WTC11 (cell line): ENCODE measurements at regions not wholly inside any gene's neighbourhood (a gene's known extent, or its start where the extent isn't known, plus 50 kb on each side); places are given as distances from the start of the nearest gene placed in this dataset.

Experiments used
- CREB1 ChIP-seq: sonication (generic); formaldehyde crosslinking; IDR thresholded peaks from 2 replicates; pipeline ENCODE4 v1.8.0; 2023; ENCODE audit warnings: mild to moderate bottlenecking, missing genetic modification reagents
- CTCF ChIP-seq: fragments of 200-600 bp; IDR thresholded peaks from 2 replicates; pipeline ENCODE4 v1.8.0; 2022; ENCODE audit warnings: antibody characterized with exemption
- MAX ChIP-seq: sonication (generic); formaldehyde crosslinking; IDR thresholded peaks from 2 replicates; pipeline ENCODE4 v1.8.0; 2022; ENCODE audit warnings: mild to moderate bottlenecking, missing genetic modification reagents
- NFYB ChIP-seq: sonication (generic); formaldehyde crosslinking; conservative IDR thresholded peaks from 2 replicates; pipeline ENCODE4 v1.8.0; 2022; ENCODE audit warnings: low read depth, missing genetic modification reagents
- SP1 ChIP-seq: sonication (generic); formaldehyde crosslinking; conservative IDR thresholded peaks from 2 replicates; pipeline ENCODE4 v1.8.1; 2022; ENCODE audit warnings: missing genetic modification reagents
- ZNF121 ChIP-seq: sonication (generic); formaldehyde crosslinking; IDR thresholded peaks from 2 replicates; pipeline ENCODE4 v1.8.0; 2023; ENCODE audit warnings: missing genetic modification reagents
- ZNF263 ChIP-seq: sonication (generic); formaldehyde crosslinking; IDR thresholded peaks from 2 replicates; pipeline ENCODE4 v1.8.1; 2022; ENCODE audit warnings: low read depth, mild to moderate bottlenecking, moderate library complexity, missing genetic modification reagents
- ZNF317 ChIP-seq: sonication (generic); formaldehyde crosslinking; IDR thresholded peaks from 2 replicates; pipeline ENCODE4 v1.8.1; 2023; ENCODE audit warnings: low read depth, mild to moderate bottlenecking, moderate library complexity, missing genetic modification reagents, borderline replicate concordance
- ZSCAN18 ChIP-seq: fragments of 250-450 bp; sonication (Bioruptor Pico); IDR thresholded peaks from 2 replicates; pipeline ENCODE4 v2.1.2; 2022; ENCODE audit warnings: mild to moderate bottlenecking, moderate library complexity
- TF ChIP-seq, protein P1 (sequence below): sonication (generic); formaldehyde crosslinking; IDR thresholded peaks from 2 replicates; pipeline ENCODE4 v1.8.1; 2022; ENCODE audit warnings: low read depth, missing genetic modification reagents, borderline replicate concordance
- TF ChIP-seq, protein P2 (sequence below): sonication (generic); formaldehyde crosslinking; IDR thresholded peaks from 2 replicates; pipeline ENCODE4 v1.8.1; 2022; ENCODE audit warnings: low read depth, mild to moderate bottlenecking, moderate library complexity, missing genetic modification reagents, borderline replicate concordance

GRCh38 chr3:124268355-124268754 is 276.4 kb upstream of the ROPN1 start:
- no peak for TF ChIP-seq CTCF
- no peak for TF ChIP-seq ZNF263
- TF ChIP-seq NFYB (CRISPR knock-in tag), result no peak
- no peak for TF ChIP-seq SP1 (CRISPR knock-in tag)
- TF ChIP-seq ZNF317 (CRISPR knock-in tag), result no peak
- no peak for TF ChIP-seq CREB1
- TF ChIP-seq, protein P1, sequence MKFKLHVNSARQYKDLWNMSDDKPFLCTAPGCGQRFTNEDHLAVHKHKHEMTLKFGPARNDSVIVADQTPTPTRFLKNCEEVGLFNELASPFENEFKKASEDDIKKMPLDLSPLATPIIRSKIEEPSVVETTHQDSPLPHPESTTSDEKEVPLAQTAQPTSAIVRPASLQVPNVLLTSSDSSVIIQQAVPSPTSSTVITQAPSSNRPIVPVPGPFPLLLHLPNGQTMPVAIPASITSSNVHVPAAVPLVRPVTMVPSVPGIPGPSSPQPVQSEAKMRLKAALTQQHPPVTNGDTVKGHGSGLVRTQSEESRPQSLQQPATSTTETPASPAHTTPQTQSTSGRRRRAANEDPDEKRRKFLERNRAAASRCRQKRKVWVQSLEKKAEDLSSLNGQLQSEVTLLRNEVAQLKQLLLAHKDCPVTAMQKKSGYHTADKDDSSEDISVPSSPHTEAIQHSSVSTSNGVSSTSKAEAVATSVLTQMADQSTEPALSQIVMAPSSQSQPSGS (CRISPR knock-in tag), result no peak
- no peak for TF ChIP-seq ZNF121
- TF ChIP-seq, protein P2, sequence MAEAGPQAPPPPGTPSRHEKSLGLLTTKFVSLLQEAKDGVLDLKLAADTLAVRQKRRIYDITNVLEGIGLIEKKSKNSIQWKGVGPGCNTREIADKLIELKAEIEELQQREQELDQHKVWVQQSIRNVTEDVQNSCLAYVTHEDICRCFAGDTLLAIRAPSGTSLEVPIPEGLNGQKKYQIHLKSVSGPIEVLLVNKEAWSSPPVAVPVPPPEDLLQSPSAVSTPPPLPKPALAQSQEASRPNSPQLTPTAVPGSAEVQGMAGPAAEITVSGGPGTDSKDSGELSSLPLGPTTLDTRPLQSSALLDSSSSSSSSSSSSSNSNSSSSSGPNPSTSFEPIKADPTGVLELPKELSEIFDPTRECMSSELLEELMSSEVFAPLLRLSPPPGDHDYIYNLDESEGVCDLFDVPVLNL, result no peak
- TF ChIP-seq MAX (CRISPR knock-in tag), result no peak
- no peak for TF ChIP-seq ZSCAN18 (CRISPR knock-in tag)
